OCI-LY7 (cell line): ENCODE measurements at regions not wholly inside any gene's neighbourhood (a gene's known extent, or its start where the extent isn't known, plus 50 kb on each side); places are given as distances from the start of the nearest gene placed in this dataset.
"Not testable (repeated sequence)": the region's sequence is repeated elsewhere in the genome, so short reads cannot be mapped to it uniquely, and the experiment has no call there.

ENCODE experiments used
- BruUV-seq: library from RNA; stranded (reverse); fragments of 400-500 nt; replicated peaks from 2 replicates; lab custom pipeline; 2021; lab: Mats Ljungman, UMichigan
- CTCF ChIA-PET: fragments of 300-600 bp; sonication (Branson Sonifier 250); formaldehyde crosslinking; loops from one replicate; lab custom pipeline; 2022; ENCODE audit warnings: antibody characterized with exemption; ENCODE audit not compliant: unreplicated experiment; lab: Charles Lee
- POLR2A ChIA-PET: fragments of 300-600 bp; sonication (Branson Sonifier 250); formaldehyde crosslinking; loops from one replicate; lab custom pipeline; 2022; ENCODE audit warnings: antibody characterized with exemption; lab: Charles Lee
- DNase-seq: peaks from one replicate; pipeline ENCODE4 v3.0.0-alpha.2; 2015; ENCODE audit warnings: low spot score
- H2AFZ ChIP-seq: fragments of 200-600 bp; sonication (generic), shearing (Covaris generic); 2 replicates; pipeline ENCODE4 v1.6.1; 2014; ENCODE audit warnings: mild to moderate bottlenecking, antibody characterized with exemption, low read length, moderate library complexity
- H3K27ac ChIP-seq: fragments of 200-600 bp; sonication (generic); 2 replicates; pipeline ENCODE4 v1.5.1; 2014; ENCODE audit warnings: mixed run types, low read depth, mild to moderate bottlenecking, moderate library complexity, low read length, inconsistent platforms; ENCODE audit not compliant: poor library complexity, severe bottlenecking
- H3K36me3 ChIP-seq: fragments of 200-600 bp; sonication (generic); 2 replicates; pipeline ENCODE4 v1.6.1; 2014; ENCODE audit warnings: mild to moderate bottlenecking, antibody characterized with exemption, low read length, moderate library complexity, mixed read lengths; ENCODE audit not compliant: insufficient read depth
- H3K4me1 ChIP-seq: fragments of 200-600 bp; sonication (generic); 2 replicates; pipeline ENCODE4 v1.5.1; 2014; ENCODE audit warnings: mild to moderate bottlenecking, low read length; ENCODE audit not compliant: insufficient read depth, poor library complexity, severe bottlenecking
- H3K4me2 ChIP-seq: fragments of 200-600 bp; sonication (generic); 2 replicates; pipeline ENCODE4 v1.6.1; 2014; ENCODE audit warnings: mild to moderate bottlenecking, low read length
- H3K4me3 ChIP-seq: fragments of 200-600 bp; sonication (generic); 2 replicates; pipeline ENCODE4 v1.5.1; 2014; ENCODE audit warnings: mild to moderate bottlenecking, low read depth, low read length; ENCODE audit not compliant: poor library complexity, severe bottlenecking
- H3K79me2 ChIP-seq: fragments of 200-600 bp; sonication (generic); 2 replicates; pipeline ENCODE4 v1.6.1; 2016; ENCODE audit warnings: low read depth, mild to moderate bottlenecking, low read length, moderate library complexity, mixed read lengths; ENCODE audit not compliant: insufficient read depth
- H3K9me2 ChIP-seq: fragments of 200-600 bp; sonication (generic); 2 replicates; pipeline ENCODE4 v1.6.1; 2016; ENCODE audit warnings: mild to moderate bottlenecking, low read length, mixed read lengths; ENCODE audit not compliant: insufficient read depth
- H3K9me3 ChIP-seq: fragments of 200-600 bp; sonication (generic); 2 replicates; pipeline ENCODE4 v1.6.1; 2014; ENCODE audit warnings: mild to moderate bottlenecking, mixed run types, low read length, mixed read lengths
- H4K20me1 ChIP-seq: fragments of 200-600 bp; sonication (generic); 2 replicates; pipeline ENCODE4 v1.6.1; 2014; ENCODE audit warnings: mild to moderate bottlenecking, antibody characterized with exemption, low read length, moderate library complexity, mixed read lengths; ENCODE audit not compliant: insufficient read depth
- intact Hi-C: fragments of 100-400 bp; cut with micrococcal nuclease; formaldehyde crosslinking; loops from one replicate; pipeline ENCODE4 v1.10.0; 2022; ENCODE audit not compliant: unreplicated experiment

GRCh38 chr9:62839168-62839567, 1649.3 kb downstream of the SPATA31A7 start:
- BruUV-seq, H3K79me2 ChIP-seq, H3K9me2 ChIP-seq, POLR2A ChIA-PET, DNase-seq, H3K36me3 ChIP-seq, H3K4me3 ChIP-seq, H3K4me2 ChIP-seq, H3K4me1 ChIP-seq, H3K9me3 ChIP-seq, H3K27ac ChIP-seq, intact Hi-C loops, H4K20me1 ChIP-seq, CTCF ChIA-PET, H2AFZ ChIP-seq: not testable (repeated sequence)

GRCh38 chr9:62843145-62843544, 1653.3 kb downstream of the SPATA31A7 start:
- H3K79me2 ChIP-seq, POLR2A ChIA-PET, H3K4me3 ChIP-seq: not testable (repeated sequence)

GRCh38 chr9:62843706-62844290, 1654.0 kb downstream of the SPATA31A7 start:
- H3K4me3 ChIP-seq, BruUV-seq, H3K4me2 ChIP-seq, H3K9me2 ChIP-seq, H3K4me1 ChIP-seq, H3K9me3 ChIP-seq, intact Hi-C loops, DNase-seq, H3K79me2 ChIP-seq, H3K36me3 ChIP-seq, H4K20me1 ChIP-seq, H2AFZ ChIP-seq, CTCF ChIA-PET, POLR2A ChIA-PET, H3K27ac ChIP-seq: not testable (repeated sequence)

More at GRCh38 chr9:62843145-62843544, 1653.3 kb downstream of the SPATA31A7 start:
- DNase-seq, H3K4me1 ChIP-seq, H4K20me1 ChIP-seq, H3K36me3 ChIP-seq, H3K4me2 ChIP-seq, BruUV-seq, H2AFZ ChIP-seq, CTCF ChIA-PET, H3K9me2 ChIP-seq, intact Hi-C loops, H3K27ac ChIP-seq, H3K9me3 ChIP-seq: not testable (repeated sequence)

- BruUV-seq, H3K27ac ChIP-seq, H3K4me3 ChIP-seq, H2AFZ ChIP-seq, H3K36me3 ChIP-seq, H3K9me3 ChIP-seq, H3K79me2 ChIP-seq, H4K20me1 ChIP-seq, intact Hi-C loops, H3K9me2 ChIP-seq, H3K4me2 ChIP-seq, POLR2A ChIA-PET, CTCF ChIA-PET, H3K4me1 ChIP-seq, DNase-seq: not testable (repeated sequence)
These were observed 1654.9 kb downstream of the SPATA31A7 start for GRCh38 chr9:62844681-62845185.

GRCh38 chr9:62848258-62848657, 1658.4 kb downstream of the SPATA31A7 start:
- POLR2A ChIA-PET, H4K20me1 ChIP-seq, H3K79me2 ChIP-seq, intact Hi-C loops, H3K9me2 ChIP-seq, H3K9me3 ChIP-seq, H3K36me3 ChIP-seq, H3K4me2 ChIP-seq, H3K27ac ChIP-seq, H3K4me3 ChIP-seq, DNase-seq, CTCF ChIA-PET, H2AFZ ChIP-seq, BruUV-seq, H3K4me1 ChIP-seq: not testable (repeated sequence)

GRCh38 chr9:62849991-62850390, 1660.2 kb downstream of the SPATA31A7 start:
- H3K4me1 ChIP-seq, H3K4me3 ChIP-seq, intact Hi-C loops, H4K20me1 ChIP-seq, H3K27ac ChIP-seq, H3K79me2 ChIP-seq, CTCF ChIA-PET, BruUV-seq, H3K9me2 ChIP-seq, H3K4me2 ChIP-seq, H2AFZ ChIP-seq, POLR2A ChIA-PET, H3K9me3 ChIP-seq, H3K36me3 ChIP-seq, DNase-seq: not testable (repeated sequence)
